GM23338 (cell line): ENCODE measurements at regions not wholly inside any gene's neighbourhood (a gene's known extent, or its start where the extent isn't known, plus 50 kb on each side); places are given as distances from the start of the nearest gene placed in this dataset.

Source experiments
- ATAC-seq: fragments of 200-7000 bp; cut with Tn5 transposase; 3 replicates; pipeline ENCODE4 v1.9.1; 2020
- DNase-seq: peaks from one replicate; pipeline ENCODE4 v3.0.0-alpha.2; 2015; ENCODE audit warnings: low spot score
- H2AFZ ChIP-seq: fragments of 200-600 bp; sonication (generic); 2 replicates; pipeline ENCODE4 v1.8.0; 2016; ENCODE audit warnings: antibody characterized with exemption, mild to moderate bottlenecking, moderate library complexity
- H3F3A ChIP-seq: fragments of 200-600 bp; sonication (generic); replicated peaks from 2 replicates; pipeline ENCODE4 v1.8.0; 2017; ENCODE audit warnings: antibody characterized with exemption, mixed run types, low read depth
- H3K27ac ChIP-seq: fragments of 200-600 bp; sonication (generic); 2 replicates; pipeline ENCODE4 v1.6.1; 2016; ENCODE audit warnings: low read depth
- H3K27me3 ChIP-seq: fragments of 200-600 bp; sonication (generic); 2 replicates; pipeline ENCODE4 v1.8.0; 2016; ENCODE audit warnings: mild to moderate bottlenecking, mixed run types, moderate library complexity; ENCODE audit not compliant: insufficient read depth
- H3K36me3 ChIP-seq: fragments of 200-600 bp; sonication (generic); 2 replicates; pipeline ENCODE4 v1.8.0; 2016; ENCODE audit warnings: mild to moderate bottlenecking; ENCODE audit not compliant: insufficient read depth
- H3K4me1 ChIP-seq: fragments of 200-600 bp; sonication (generic); 2 replicates; pipeline ENCODE4 v1.8.0; 2016; ENCODE audit warnings: mild to moderate bottlenecking, moderate library complexity; ENCODE audit not compliant: insufficient read depth
- H3K4me2 ChIP-seq: fragments of 200-600 bp; sonication (generic); 2 replicates; pipeline ENCODE4 v1.7.1; 2017; ENCODE audit warnings: mixed run types
- H3K4me3 ChIP-seq: fragments of 200-600 bp; sonication (generic); 2 replicates; pipeline ENCODE4 v1.6.1; 2016; ENCODE audit warnings: mixed run types
- H3K79me2 ChIP-seq: fragments of 200-600 bp; sonication (generic); replicated peaks from 2 replicates; pipeline ENCODE4 v1.8.0; 2017; ENCODE audit warnings: mild to moderate bottlenecking; ENCODE audit not compliant: insufficient read depth
- H3K9me2 ChIP-seq: fragments of 200-600 bp; sonication (generic); 2 replicates; pipeline ENCODE4 v1.8.0; 2017; ENCODE audit not compliant: insufficient read depth
- H4K20me1 ChIP-seq: fragments of 200-600 bp; sonication (generic); replicated peaks from 2 replicates; pipeline ENCODE4 v1.8.0; 2017; ENCODE audit warnings: mild to moderate bottlenecking; ENCODE audit not compliant: insufficient read depth
- H3K27ac Mint-ChIP-seq: 2 replicates; pipeline ENCODE4 v1.8.0; 2020; ENCODE audit warnings: inconsistent platforms, mild to moderate bottlenecking, moderate library complexity, mixed read lengths
- H3K27me3 Mint-ChIP-seq: 3 replicates; pipeline ENCODE4 v1.8.0; 2022; ENCODE audit warnings: low read depth, mild to moderate bottlenecking, moderate library complexity, mixed read lengths, inconsistent platforms; ENCODE audit not compliant: insufficient read depth, poor library complexity
- H3K36me3 Mint-ChIP-seq: 3 replicates; pipeline ENCODE4 v1.8.0; 2021; ENCODE audit warnings: low read depth, mild to moderate bottlenecking, inconsistent platforms, moderate library complexity, mixed read lengths
- H3K4me1 Mint-ChIP-seq: 3 replicates; pipeline ENCODE4 v1.8.0; 2020; ENCODE audit warnings: mild to moderate bottlenecking, inconsistent platforms, mixed read lengths
- H3K4me3 Mint-ChIP-seq: 3 replicates; pipeline ENCODE4 v1.8.0; 2021; ENCODE audit warnings: moderate library complexity, mild to moderate bottlenecking, inconsistent platforms, mixed read lengths
- H3K9me3 Mint-ChIP-seq: 3 replicates; pipeline ENCODE4 v1.8.0; 2020; ENCODE audit warnings: moderate library complexity, mild to moderate bottlenecking, inconsistent platforms, mixed read lengths
- CREB1 ChIP-seq: fragments of 250-450 bp; sonication (Bioruptor Pico); IDR thresholded peaks from 2 replicates; pipeline ENCODE4 v1.5.0; 2020; ENCODE audit warnings: low read depth, mild to moderate bottlenecking, moderate library complexity
- CTCF ChIP-seq, 2 experiments: fragments of 200-600 bp in 1 of 2; sonication (generic) in 1 of 2; conservative IDR thresholded peaks; 2 replicates each; pipeline versions ENCODE4 v1.5.1 to v1.6.1; 2016 to 2017; ENCODE audit warnings: antibody characterized with exemption in 2 of 2, low read depth in 2 of 2, mild to moderate bottlenecking in 2 of 2, moderate library complexity in 1 of 2
- EZH2 ChIP-seq: fragments of 200-600 bp; sonication (generic); IDR thresholded peaks from one replicate; pipeline ENCODE4 v1.8.0; 2017; ENCODE audit warnings: antibody characterized with exemption, mild to moderate bottlenecking, low read depth; ENCODE audit not compliant: unreplicated experiment
- JUNB ChIP-seq: IDR thresholded peaks from one replicate; pipeline ENCODE4 v1.6.1; 2016; ENCODE audit warnings: antibody characterized with exemption; ENCODE audit not compliant: unreplicated experiment
- NANOG ChIP-seq: IDR thresholded peaks from 2 replicates; pipeline ENCODE4 v1.6.1; 2016; ENCODE audit warnings: antibody characterized with exemption, borderline replicate concordance
- POLR2AphosphoS5 ChIP-seq: IDR thresholded peaks from 2 replicates; pipeline ENCODE4 v1.6.1; 2016; ENCODE audit warnings: antibody characterized with exemption, low read depth
- REST ChIP-seq: IDR thresholded peaks from one replicate; pipeline ENCODE4 v1.6.1; 2018; ENCODE audit warnings: antibody characterized with exemption; ENCODE audit not compliant: unreplicated experiment
- STAT1 ChIP-seq: IDR thresholded peaks from one replicate; pipeline ENCODE4 v1.6.1; 2016; ENCODE audit warnings: antibody characterized with exemption; ENCODE audit not compliant: unreplicated experiment
- ZNF331 ChIP-seq: fragments of 250-450 bp; sonication (Bioruptor Pico); IDR thresholded peaks from 2 replicates; pipeline ENCODE4 v1.5.0; 2020; ENCODE audit warnings: low read depth, mild to moderate bottlenecking, moderate library complexity
- TF ChIP-seq, protein P1 (sequence below): IDR thresholded peaks from 2 replicates; pipeline ENCODE4 v1.6.1; 2016; ENCODE audit warnings: antibody characterized with exemption

- no peak overlapping the region for H3K27ac ChIP-seq
- no peak overlapping the region for H3K4me3 ChIP-seq
- no peak for DNase-seq
- H3K4me1 Mint-ChIP-seq = no peaks in the 10 kb centered on the region
- TF ChIP-seq CTCF (conservative IDR thresholded peaks at IDR 0.05; ENCODE audit: low read depth in 2 of 2) = peak in 1 of 2 experiments; percentile 47; a peak in 1 of 4 replicates
- TF ChIP-seq CREB1 (CRISPR knock-in tag) = no peak
- TF ChIP-seq JUNB = no peak
- H3K27ac Mint-ChIP-seq = no peak overlapping the region
- no peaks in the 10 kb centered on the region for H4K20me1 ChIP-seq
- H3F3A ChIP-seq = no peaks in the 10 kb centered on the region
- H3K4me1 ChIP-seq = no peaks in the 10 kb centered on the region
- no peaks in the 10 kb centered on the region for H3K79me2 ChIP-seq
- no peaks in the 10 kb centered on the region for H3K27me3 ChIP-seq
- H3K36me3 Mint-ChIP-seq = no peaks in the 10 kb centered on the region
- H3K9me2 ChIP-seq = no peaks in the 10 kb centered on the region
- no peak overlapping the region for H3K4me2 ChIP-seq
- no peak overlapping the region for H2AFZ ChIP-seq
- H3K9me3 Mint-ChIP-seq = no peaks in the 10 kb centered on the region
- H3K27me3 Mint-ChIP-seq = no peaks in the 10 kb centered on the region
- no peaks in the 10 kb centered on the region for H3K36me3 ChIP-seq
- no peak overlapping the region for H3K4me3 Mint-ChIP-seq
- no peak for ATAC-seq
Observed at GRCh38 chr1:239008568-239008967, 377.8 kb upstream of the CHRM3 start.

DNA sequence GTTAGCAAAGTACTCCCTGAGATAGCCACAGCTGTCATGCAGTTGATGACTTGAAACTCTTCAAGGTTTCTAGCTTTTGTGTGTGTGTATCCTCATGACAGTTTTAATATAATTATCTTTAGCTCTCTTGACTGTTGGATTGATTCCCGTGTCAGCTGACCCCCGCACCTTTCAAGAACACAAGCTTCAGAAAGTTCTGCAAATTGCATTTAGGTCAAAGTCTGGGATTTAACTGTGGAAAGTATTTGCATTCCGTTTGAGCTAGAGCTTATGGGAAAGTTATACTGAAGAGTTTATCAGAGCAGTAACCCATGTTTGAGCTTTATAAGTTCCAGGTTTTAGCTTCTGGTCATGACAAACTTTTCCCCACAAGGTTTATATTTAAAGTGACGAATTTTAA is 380.1 kb upstream of the CHRM3 start:
- Histone ChIP-seq H3K27me3 (no peaks in the 10 kb centered on the region), H3K4me1 (no peaks in the 10 kb centered on the region)
- ATAC-seq = no peak

More for the DNA sequence above, 380.1 kb upstream of the CHRM3 start:
- H3K27ac Mint-ChIP-seq = no peak overlapping the region
- no peaks in the 10 kb centered on the region for H4K20me1 ChIP-seq
- TF ChIP-seq EZH2 (no peak), CTCF (conservative IDR thresholded peaks at IDR 0.05; ENCODE audit: low read depth in 2 of 2) (no peak), POLR2AphosphoS5 (no peak), REST (no peak), NANOG (no peak), ZNF331 (CRISPR knock-in tag) (no peak), CREB1 (CRISPR knock-in tag) (no peak), STAT1 (no peak), JUNB (no peak)
- TF ChIP-seq, protein P1, sequence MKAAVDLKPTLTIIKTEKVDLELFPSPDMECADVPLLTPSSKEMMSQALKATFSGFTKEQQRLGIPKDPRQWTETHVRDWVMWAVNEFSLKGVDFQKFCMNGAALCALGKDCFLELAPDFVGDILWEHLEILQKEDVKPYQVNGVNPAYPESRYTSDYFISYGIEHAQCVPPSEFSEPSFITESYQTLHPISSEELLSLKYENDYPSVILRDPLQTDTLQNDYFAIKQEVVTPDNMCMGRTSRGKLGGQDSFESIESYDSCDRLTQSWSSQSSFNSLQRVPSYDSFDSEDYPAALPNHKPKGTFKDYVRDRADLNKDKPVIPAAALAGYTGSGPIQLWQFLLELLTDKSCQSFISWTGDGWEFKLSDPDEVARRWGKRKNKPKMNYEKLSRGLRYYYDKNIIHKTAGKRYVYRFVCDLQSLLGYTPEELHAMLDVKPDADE = no peak
- no peaks in the 10 kb centered on the region for H3K27me3 Mint-ChIP-seq
- no peaks in the 10 kb centered on the region for H3F3A ChIP-seq
- H3K4me2 ChIP-seq = no peak overlapping the region
- DNase-seq = no peak
- H3K4me1 Mint-ChIP-seq = no peaks in the 10 kb centered on the region
- no peaks in the 10 kb centered on the region for H3K36me3 Mint-ChIP-seq
- no peaks in the 10 kb centered on the region for H3K9me3 Mint-ChIP-seq
- no peaks in the 10 kb centered on the region for H3K36me3 ChIP-seq
- no peaks in the 10 kb centered on the region for H3K9me2 ChIP-seq
- H2AFZ ChIP-seq = no peak overlapping the region
- H3K4me3 Mint-ChIP-seq = no peak overlapping the region
- no peak overlapping the region for H3K27ac ChIP-seq
- H3K79me2 ChIP-seq = no peaks in the 10 kb centered on the region
- H3K4me3 ChIP-seq = no peak overlapping the region
